Tibial artery (tissue), 4 donors: ENCODE measurements at regions not wholly inside any gene's neighbourhood (a gene's known extent, or its start where the extent isn't known, plus 50 kb on each side); places are given as distances from the start of the nearest gene placed in this dataset.

Experiments used
- DNase-seq, 2 donors: peaks; one replicate each; pipeline ENCODE4 v3.0.0-alpha.2; 2019
- H3K27ac ChIP-seq, 2 donors: fragments of 200-600 bp; sonication (generic) in 1 of 2; 1 replicate in 1 of 2; 2 replicates in 1 of 2; pipeline ENCODE4 v1.5.1; 2018 to 2019; ENCODE audit warnings: mild to moderate bottlenecking in 1 of 2
- H3K27me3 ChIP-seq, 2 donors: fragments of 200-600 bp; sonication (generic) in 1 of 2; one replicate each; pipeline versions ENCODE4 v1.5.1 to v1.6.0; 2016 to 2019
- H3K36me3 ChIP-seq, 3 donors: fragments of 200-600 bp; sonication (generic) in 2 of 3; one replicate each; pipeline ENCODE4 v1.5.1; 2016 to 2019; ENCODE audit warnings: mild to moderate bottlenecking in 2 of 3
- H3K4me1 ChIP-seq, 4 donors: fragments of 200-600 bp; sonication (generic) in 2 of 4; 1 replicate in 3 of 4; 2 replicates in 1 of 4; pipeline ENCODE4 v1.5.1; 2016 to 2019
- H3K4me3 ChIP-seq, 2 donors: fragments of 200-600 bp; sonication (generic) in 1 of 2; 1 replicate in 1 of 2; 2 replicates in 1 of 2; pipeline ENCODE4 v1.5.1; 2018 to 2019; ENCODE audit warnings: mild to moderate bottlenecking in 2 of 2
- H3K9me3 ChIP-seq, 3 donors: fragments of 200-600 bp; sonication (generic) in 1 of 3; one replicate each; pipeline ENCODE4 v1.5.1; 2016 to 2019
- intact Hi-C: fragments of 100-400 bp; cut with DNase I; formaldehyde crosslinking; loops from one replicate; pipeline ENCODE4 v1.15.0; 2023; ENCODE audit warnings: low total_unique reads
- TF ChIP-seq, protein P1 (sequence below), 2 experiments: fragments of 200-600 bp in 1 of 2; fragments of 450-650 bp in 1 of 2; IDR thresholded peaks; one replicate each; pipeline ENCODE4 v1.5.1; 2017 to 2019; ENCODE audit warnings: antibody characterized with exemption in 2 of 2, mild to moderate bottlenecking in 1 of 2, moderate library complexity in 1 of 2

DNA sequence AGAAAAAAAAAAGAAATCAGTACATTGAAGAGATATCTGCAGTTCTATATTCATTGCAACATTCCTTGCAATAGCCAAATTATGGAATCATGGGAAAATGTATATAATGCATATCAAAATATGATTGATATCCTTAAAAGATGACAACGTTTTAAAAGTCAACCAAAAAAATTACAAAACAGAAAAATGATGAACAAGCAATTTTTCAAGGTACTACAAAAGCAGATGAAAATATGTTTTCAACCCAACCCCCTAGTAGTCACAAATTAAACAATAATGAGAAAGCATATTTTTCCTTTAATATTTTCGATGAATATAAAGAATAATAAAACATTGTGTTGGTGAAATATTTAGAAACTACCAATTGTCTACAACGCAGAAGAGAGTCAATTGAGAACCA lies 497.6 kb downstream of the MEI4 start:
- H3K4me3 ChIP-seq, result no peak overlapping the region
- no peak for DNase-seq
- intact Hi-C loops, result no loop called here
- TF ChIP-seq, protein P1, sequence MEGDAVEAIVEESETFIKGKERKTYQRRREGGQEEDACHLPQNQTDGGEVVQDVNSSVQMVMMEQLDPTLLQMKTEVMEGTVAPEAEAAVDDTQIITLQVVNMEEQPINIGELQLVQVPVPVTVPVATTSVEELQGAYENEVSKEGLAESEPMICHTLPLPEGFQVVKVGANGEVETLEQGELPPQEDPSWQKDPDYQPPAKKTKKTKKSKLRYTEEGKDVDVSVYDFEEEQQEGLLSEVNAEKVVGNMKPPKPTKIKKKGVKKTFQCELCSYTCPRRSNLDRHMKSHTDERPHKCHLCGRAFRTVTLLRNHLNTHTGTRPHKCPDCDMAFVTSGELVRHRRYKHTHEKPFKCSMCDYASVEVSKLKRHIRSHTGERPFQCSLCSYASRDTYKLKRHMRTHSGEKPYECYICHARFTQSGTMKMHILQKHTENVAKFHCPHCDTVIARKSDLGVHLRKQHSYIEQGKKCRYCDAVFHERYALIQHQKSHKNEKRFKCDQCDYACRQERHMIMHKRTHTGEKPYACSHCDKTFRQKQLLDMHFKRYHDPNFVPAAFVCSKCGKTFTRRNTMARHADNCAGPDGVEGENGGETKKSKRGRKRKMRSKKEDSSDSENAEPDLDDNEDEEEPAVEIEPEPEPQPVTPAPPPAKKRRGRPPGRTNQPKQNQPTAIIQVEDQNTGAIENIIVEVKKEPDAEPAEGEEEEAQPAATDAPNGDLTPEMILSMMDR (IDR thresholded peaks at IDR 0.05), result no peak
- no peaks in the 10 kb centered on the region for H3K36me3 ChIP-seq
- no peaks in the 10 kb centered on the region for H3K4me1 ChIP-seq
- no peaks in the 10 kb centered on the region for H3K9me3 ChIP-seq
- H3K27ac ChIP-seq, result no peak overlapping the region
- H3K27me3 ChIP-seq, result no peaks in the 10 kb centered on the region

DNA sequence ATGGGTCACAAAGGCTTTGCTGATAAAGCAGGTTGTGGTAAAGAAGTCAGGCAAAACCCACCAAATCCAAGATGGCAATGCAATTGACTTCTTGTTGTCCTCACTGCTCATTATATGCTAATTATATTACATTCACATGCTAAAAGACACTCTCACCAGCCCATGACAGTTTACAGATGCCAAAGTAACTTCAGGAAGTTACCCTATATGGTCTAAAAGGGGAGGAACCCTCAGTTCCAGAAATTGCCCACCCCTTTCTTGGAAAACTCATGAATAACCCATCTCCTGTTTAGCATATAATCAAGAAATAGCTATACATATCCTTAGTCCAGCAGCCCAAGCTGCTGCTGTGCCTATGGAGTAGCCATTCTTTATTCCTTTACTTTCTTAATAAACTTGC lies 501.1 kb downstream of the MEI4 start:
- Histone ChIP-seq H3K4me3 (no peak overlapping the region), H3K27me3 (no peaks in the 10 kb centered on the region), H3K9me3 (no peaks in the 10 kb centered on the region), H3K27ac (no peak overlapping the region), H3K4me1 (no peaks in the 10 kb centered on the region), H3K36me3 (no peaks in the 10 kb centered on the region)
- intact Hi-C loops, result no loop called here
- DNase-seq, result no peak
- TF ChIP-seq, protein P1 (IDR thresholded peaks at IDR 0.05), result no peak

DNA sequence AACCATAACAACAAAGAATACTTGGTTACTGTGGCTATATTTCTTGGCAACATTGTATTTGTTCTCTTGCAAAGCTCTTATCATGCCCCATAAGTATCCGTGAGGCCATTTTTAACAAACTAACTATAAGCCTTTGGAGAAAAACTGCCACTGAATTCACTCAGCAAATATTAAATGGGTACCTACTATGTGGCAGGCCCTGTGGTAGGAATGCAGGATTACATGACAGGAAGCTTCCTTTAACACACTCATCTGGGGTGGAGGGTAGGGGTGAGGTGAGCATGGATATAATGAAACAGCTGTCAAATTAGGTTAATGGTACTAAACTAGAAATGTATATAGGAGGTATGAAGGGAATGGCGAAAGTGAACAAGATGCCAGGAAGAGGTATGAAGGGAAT lies 504.8 kb downstream of the MEI4 start:
- H3K27me3 ChIP-seq, result no peaks in the 10 kb centered on the region
- no peaks in the 10 kb centered on the region for H3K4me1 ChIP-seq
- no peaks in the 10 kb centered on the region for H3K36me3 ChIP-seq
- no peak for DNase-seq
- no peak overlapping the region for H3K27ac ChIP-seq
- TF ChIP-seq, protein P1 (IDR thresholded peaks at IDR 0.05), result no peak
- no peaks in the 10 kb centered on the region for H3K9me3 ChIP-seq
- H3K4me3 ChIP-seq, result no peak overlapping the region
- intact Hi-C loops, result loop anchor here (5.0 kb wide), 1 partner anchor 1655 kb away; no protein-coding TSS in a partner anchor

DNA sequence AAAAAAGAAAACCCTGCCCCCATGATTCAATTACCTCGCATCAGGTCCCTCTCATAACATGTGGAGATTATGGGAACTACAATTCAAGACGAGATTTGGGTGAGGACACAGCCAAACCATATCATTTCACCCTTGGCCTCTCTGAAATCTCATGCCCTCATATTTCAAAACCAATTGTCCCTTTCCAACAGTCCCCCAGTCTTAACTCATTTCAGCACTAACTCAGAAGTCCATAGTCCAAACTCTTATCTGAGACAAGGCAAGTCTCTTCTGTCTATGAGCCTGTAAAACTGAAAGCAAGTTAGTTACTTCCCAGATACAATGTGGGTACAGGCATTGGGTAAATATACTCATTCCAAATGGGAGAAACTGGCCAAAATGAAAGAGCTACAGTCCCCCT lies 536.1 kb downstream of the MEI4 start:
- intact Hi-C loops, result no loop called here
- Histone ChIP-seq H3K27me3 (no peaks in the 10 kb centered on the region), H3K4me3 (no peak overlapping the region), H3K4me1 (no peaks in the 10 kb centered on the region), H3K27ac (no peak overlapping the region), H3K9me3 (no peaks in the 10 kb centered on the region), H3K36me3 (no peaks in the 10 kb centered on the region)
- no peak for DNase-seq
- TF ChIP-seq, protein P1 (IDR thresholded peaks at IDR 0.05), result no peak

DNA sequence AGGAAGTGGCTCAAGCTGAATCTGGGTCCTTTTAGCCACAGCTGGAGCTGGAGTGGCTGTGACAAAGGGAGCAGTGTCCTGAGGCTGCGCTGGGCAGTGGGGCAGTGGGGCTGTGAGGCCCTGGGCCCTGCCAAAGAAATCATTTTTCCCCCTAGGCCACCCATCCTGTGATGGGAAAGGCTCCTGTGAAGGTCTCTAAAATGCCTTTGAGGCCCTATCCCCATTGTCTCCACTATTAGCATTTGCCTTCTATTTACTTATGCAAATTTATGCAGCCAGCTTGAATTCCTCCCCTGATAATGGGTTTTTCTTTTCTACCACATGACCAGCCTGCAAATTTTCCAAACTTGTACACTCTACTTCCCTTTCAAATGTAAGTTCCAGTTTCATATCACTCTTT lies 539.2 kb downstream of the MEI4 start:
- no peak overlapping the region for H3K4me3 ChIP-seq
- H3K9me3 ChIP-seq, result no peaks in the 10 kb centered on the region
- no peaks in the 10 kb centered on the region for H3K4me1 ChIP-seq
- TF ChIP-seq, protein P1 (IDR thresholded peaks at IDR 0.05), result no peak
- no peak overlapping the region for H3K27ac ChIP-seq
- intact Hi-C loops, result no loop called here
- H3K27me3 ChIP-seq, result no peaks in the 10 kb centered on the region
- H3K36me3 ChIP-seq, result no peaks in the 10 kb centered on the region
- DNase-seq, result no peak

DNA sequence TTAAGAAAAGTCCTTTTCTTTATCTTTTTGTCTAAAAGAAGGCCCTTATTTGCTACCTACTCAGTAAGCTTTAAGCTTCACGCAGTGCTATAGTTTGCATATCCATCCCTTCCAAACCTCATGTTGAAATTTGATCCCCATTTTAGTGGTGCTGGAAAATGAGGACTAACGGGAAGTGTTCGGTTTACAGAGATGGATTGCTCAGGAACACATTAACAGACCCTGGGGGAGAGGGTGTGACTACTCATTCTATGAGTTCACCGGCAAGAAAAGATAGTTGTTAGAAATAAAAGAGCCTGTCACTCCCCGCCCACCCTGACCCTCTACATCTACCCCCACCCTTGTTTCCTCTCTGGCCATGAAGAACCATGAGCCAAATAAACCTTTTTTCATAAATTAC lies 546.2 kb downstream of the MEI4 start:
- TF ChIP-seq, protein P1 (IDR thresholded peaks at IDR 0.05), result no peak
- no peak overlapping the region for H3K4me3 ChIP-seq
- no peaks in the 10 kb centered on the region for H3K9me3 ChIP-seq
- intact Hi-C loops, result no loop called here
- H3K27ac ChIP-seq, result no peak overlapping the region
- no peak for DNase-seq
- H3K4me1 ChIP-seq, result no peaks in the 10 kb centered on the region
- H3K36me3 ChIP-seq, result no peaks in the 10 kb centered on the region
- no peaks in the 10 kb centered on the region for H3K27me3 ChIP-seq
